DMS79 (cell line): ENCODE measurements at regions not wholly inside any gene's neighbourhood (a gene's known extent, or its start where the extent isn't known, plus 50 kb on each side); places are given as distances from the start of the nearest gene placed in this dataset.
A peak's percentile ranks its signal among the peaks of the same experiment; 100 is the strongest.

Experiments used
- DNase-seq: peaks from one replicate; lab custom pipeline; 2025; lab: John Stamatoyannopoulos, UW

GRCh38 chr14:71498212-71498611 is 434.0 kb upstream of the RGS6 start:
- peak; percentile 63 for DNase-seq

GRCh38 chr14:71499018-71499417 is 433.2 kb upstream of the RGS6 start:
- DNase-seq = no peak

- DNase-seq = no peak
Measured at GRCh38 chr14:71507681-71508080, 424.5 kb upstream of the RGS6 start.

DNA sequence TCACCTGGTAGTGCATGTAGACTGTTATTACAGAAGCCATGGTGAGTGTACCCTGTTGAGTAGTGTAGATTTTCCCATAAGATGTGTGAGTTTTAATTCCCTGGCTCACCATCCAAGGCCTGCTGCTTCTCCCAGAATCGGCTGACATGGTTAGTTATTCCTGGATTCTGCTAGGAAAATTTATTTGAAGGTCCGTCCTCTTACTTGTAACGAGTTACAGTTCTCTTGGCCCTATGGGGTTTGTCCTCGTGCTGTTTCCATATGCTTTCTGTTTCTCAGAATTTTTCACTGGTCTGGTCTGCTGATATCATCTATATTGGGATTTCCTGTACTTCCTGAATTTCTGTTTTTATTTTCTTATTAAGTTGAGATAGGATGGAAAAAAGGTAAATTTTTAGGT is 423.3 kb upstream of the RGS6 start:
- no peak for DNase-seq

DNA sequence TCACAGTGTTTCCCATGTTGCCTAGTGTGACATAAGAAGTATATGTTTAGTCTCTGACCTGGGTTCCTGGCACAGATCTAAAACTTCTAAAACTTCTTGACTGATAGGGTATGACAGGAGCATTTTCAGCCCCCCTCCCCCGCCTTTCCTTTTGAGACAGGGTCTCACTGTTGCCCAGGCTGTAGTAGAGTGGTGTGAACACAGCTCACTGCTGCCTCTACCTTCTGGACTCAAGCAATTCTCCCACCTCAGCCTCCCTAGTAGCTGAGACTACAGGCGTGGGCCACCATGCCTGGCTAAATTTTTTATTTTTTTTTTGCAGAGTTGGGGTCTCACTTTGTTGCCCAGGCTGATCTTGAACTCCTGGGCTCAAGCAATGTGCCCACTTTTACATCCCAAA is 421.1 kb upstream of the RGS6 start:
- DNase-seq = no peak

- no peak for DNase-seq
Measured at GRCh38 chr14:71514941-71515919, 417.0 kb upstream of the RGS6 start.

DNA sequence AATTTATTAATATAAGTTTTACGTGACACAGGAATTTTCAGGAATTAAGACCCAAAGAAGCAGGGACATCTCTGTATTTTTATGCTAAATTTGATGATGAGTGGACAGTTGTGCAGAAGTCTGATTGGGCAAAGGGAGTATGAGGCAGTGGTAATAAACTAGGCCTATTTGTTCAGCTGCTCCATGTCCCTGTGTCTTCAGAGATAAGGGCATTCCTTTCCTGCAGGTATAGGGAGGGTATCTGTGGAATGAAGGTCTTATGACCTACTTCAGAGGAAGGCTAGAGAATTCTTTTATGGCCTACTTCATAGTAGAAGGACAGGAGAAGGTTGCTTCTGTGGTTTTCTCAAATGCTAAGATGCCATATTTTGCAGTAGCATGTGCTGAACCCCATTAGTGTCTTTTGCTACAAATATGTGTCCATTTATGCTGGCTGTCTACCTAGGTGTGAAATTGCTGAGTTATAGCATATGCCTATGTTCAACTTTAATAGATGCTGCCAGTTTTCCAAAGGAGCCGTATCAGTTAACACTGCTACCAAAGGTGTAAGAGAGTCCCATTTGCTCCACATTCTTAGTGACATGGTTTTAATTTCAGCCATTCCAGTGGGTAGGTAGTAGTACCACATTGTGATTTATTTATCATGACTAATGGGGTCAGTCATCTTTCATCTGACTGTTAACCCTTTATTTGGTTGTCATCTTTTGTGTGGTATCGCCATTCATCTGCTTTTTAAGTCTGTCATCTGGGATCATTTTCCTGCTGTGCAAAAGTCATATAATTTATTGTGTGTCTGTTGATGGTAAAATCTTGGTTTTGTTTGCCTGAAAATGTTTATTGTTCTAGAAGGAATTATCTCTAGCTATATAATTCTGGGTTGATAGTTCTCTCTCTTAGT is 410.7 kb upstream of the RGS6 start:
- DNase-seq = no peak

DNA sequence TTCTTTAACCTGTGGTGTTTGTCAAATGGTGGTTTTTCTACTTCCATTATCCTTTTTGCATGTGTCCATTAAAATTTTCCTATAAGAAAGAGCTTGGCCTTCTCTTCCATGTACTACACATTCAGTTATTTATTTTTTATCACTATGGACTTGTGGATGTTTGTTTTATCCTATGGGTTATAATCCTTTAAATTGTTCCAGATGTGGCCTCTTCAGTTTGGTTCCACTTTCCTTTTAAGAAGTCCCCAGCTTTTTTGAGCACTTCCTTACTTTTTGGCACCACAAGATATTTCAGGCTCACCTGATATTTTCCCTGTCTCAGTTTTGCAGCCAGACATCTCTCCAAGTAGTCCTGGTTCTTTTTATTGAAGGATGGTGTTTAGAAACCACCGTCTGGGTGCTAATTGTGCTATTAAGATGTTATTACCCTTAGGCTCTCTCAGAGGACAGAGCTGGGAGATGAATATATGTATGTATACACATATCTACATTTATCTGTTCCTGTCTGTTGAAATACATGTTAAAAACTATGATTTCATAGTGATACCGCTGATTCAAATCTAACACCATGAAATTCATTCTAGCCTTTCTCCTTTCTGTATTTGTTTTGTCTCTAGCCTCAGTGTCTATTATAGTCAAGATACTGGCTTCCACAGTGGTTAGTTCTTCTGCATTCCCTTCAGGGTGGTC is 408.5 kb upstream of the RGS6 start:
- DNase-seq = no peak

DNA sequence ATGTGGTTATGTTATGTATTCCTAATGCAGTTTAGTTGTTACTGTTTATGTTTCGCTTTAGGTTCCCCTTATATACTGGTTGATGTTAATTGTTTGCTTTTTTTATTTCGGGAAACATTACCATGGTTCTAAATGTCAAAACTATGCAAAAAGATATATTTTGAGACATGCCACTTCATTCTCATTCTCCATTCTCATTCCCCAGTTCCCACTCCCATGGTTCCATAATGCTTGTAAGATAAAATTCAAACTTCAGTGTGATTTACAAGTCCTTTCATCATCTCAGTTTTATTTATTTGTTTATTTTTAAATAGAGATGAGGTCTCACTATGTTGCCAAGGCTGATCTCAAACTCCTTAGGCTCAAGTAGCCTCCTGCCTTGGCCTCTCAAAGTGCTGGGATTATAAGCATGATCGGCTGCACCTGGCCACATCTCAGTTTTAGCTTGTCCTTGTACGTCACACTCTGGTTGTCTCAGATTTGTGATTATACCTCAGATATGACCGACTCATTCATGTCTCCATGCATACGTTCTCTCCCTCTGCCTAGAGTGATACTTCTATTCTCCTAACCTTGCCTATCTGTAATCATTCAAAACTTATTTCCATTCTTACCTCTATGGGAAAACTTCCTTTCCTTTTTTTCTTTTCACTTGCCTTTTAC is 407.8 kb upstream of the RGS6 start:
- DNase-seq = peak; percentile 86

DNA sequence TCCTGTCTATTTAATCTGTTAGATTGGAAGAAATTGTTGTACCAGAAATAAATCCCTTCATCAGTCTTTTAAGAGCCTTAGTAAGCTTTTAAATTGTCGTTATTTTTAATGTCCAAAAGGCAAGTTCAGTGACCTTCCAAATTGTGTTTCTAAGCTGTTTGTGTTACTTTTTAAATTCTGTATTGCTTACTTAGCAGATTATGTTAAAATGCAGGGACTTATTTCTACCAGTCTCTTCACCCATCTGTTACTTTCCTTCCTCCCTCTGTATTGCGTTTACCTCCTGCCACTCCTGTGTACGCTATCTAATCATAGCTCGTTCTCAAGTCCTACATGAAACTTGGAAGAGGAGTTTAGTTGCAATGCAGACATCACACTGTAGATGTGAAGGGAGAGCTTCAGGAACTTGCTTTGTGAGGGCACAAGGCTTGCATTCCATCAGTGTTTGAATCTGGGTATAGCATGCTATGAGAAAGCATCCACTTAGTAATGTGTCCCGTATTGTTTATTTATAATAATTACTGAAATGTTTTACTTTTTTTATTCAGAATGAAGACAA is 406.5 kb upstream of the RGS6 start:
- DNase-seq = no peak

GRCh38 chr14:71526388-71526787 is 405.8 kb upstream of the RGS6 start:
- no peak for DNase-seq

- no peak for DNase-seq
Measured at GRCh38 chr14:71527838-71528237, 404.4 kb upstream of the RGS6 start.

DNA sequence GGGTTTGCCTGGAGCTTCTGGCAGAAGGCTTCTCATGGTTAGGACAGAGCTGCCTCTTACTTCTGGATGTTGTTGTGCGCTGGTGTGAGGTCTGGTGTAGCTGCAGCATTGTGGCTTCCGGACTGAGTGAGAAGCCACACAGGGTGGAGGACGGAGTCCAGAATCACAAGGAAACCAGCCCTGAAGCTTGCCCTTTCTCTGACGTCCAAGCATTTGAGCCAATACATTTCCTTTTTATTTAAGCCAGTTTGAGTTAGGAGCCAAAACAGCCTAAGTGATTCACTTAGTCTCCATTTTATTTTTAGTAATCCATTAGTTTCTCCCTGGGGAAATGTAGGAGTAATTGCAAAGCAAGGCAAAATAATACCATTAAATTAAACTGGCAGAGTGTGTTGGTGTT is 402.4 kb upstream of the RGS6 start:
- DNase-seq = no peak

- DNase-seq = peak; percentile 24
Measured at GRCh38 chr14:71532344-71532743, 399.9 kb upstream of the RGS6 start.

DNA sequence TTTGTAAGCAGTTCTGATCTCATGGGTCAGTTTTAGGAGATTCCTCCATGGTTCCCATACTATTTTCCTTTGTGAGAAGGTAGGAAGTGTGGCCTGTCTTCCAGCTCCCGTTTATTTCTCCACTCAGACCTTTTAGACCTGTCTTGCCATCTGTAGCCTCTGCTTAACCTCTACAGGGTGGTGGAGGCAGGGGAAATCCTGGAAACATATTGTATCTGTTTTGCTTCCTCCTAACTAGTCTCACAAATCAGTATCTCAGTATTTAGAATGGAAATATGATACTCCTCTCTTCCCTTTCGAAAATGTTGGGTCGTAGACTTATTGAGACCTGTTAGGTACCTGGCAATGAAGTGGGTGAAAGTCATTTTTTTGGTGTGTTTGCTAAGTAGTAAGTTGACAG is 399.4 kb upstream of the RGS6 start:
- no peak for DNase-seq

DNA sequence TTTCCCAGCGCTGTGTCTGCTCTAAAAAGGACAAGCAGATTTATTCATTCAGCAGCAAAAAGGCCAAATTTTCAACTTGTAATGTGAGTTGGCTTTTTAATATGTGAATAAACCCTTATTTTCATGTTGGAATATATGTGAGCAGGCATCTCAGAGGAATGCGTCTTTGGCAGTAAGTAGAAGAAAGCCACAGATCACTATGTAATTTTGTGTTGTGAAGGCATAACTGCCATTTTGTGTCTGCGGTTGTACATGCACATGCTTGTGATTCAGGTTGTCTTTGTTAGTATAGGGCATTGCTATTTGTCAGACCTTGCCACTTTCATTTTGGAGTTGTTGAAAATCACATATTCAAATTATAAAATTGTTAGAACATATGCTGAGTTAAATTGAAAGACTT is 398.8 kb upstream of the RGS6 start:
- DNase-seq = no peak

DNA sequence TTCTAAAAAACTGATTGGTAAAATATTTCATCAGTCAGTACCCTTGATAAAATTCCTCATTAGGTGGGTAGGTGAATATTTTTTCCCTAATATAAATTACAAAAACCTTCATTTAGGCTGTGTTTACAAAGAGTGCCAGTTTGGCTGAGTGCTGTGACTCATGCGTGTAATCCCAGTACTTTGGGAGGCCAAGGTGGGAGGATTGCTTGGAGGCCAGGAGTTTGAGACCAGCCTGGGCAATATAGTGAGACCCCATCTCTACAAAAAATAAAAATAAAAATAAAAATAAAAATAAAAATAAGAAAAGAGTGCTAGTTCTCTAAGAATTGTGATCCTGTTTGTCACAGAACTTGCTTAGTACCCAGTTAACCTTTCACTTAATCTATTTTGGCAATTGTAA is 398.4 kb upstream of the RGS6 start:
- no peak for DNase-seq

GRCh38 chr14:71534506-71534905 is 397.7 kb upstream of the RGS6 start:
- DNase-seq = no peak

- no peak for DNase-seq
Measured at GRCh38 chr14:71536015-71536740, 396.1 kb upstream of the RGS6 start.

DNA sequence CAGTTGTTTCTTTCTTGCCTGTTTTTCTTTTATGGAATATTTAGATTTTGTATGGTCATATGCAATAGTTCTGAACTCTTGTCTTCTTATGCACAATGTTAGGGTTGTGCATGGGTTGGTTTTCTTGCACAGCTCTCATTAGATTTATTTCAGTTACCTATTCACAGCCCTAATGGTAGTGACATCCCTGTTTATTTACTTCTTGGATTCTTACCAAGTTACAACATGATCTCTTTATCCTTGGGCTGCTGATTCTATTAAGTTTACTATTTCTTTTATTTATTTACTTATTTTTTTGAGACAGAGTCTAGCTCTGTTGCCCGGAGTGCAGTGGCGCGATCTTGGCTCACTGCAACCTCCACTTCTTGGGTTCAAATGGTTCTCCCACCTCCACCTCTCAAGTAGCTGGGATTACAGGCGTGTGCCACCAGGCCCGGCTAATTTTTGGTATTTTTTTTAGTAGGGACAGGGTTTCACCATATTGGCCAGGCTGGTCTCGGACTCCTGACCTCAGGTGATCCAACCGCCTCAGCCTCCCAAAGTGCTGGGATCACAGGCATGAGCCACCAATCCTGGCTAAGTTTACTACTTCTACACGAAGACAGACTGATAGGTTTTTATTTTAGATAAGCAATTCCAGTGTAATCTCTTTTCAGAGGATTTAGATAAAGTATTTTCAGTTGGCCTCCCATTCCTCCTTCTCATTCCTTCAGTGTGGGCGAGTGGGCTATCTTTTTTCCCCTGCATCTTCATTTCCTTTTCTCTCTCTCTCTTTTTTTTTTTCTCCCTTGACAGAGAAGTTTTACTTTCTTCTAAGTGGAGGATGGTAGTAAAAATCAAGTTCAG is 395.1 kb upstream of the RGS6 start:
- DNase-seq = no peak
